A673 (cell line): ENCODE measurements at regions not wholly inside any gene's neighbourhood (a gene's known extent, or its start where the extent isn't known, plus 50 kb on each side); places are given as distances from the start of the nearest gene placed in this dataset.

ENCODE experiments used
- BruUV-seq: library from RNA; stranded (reverse); fragments of 400-500 nt; replicated peaks from 2 replicates; lab custom pipeline; 2021; lab: Mats Ljungman, UMichigan
- CTCF ChIA-PET: fragments of 300-600 bp; sonication (Branson Sonifier 250); formaldehyde crosslinking; loops from one replicate; lab custom pipeline; 2022; ENCODE audit warnings: antibody characterized with exemption; lab: Charles Lee
- POLR2A ChIA-PET: fragments of 300-600 bp; sonication (Branson Sonifier 250); formaldehyde crosslinking; loops from one replicate; lab custom pipeline; 2022; ENCODE audit warnings: antibody characterized with exemption; ENCODE audit not compliant: low non-redundant PET; lab: Charles Lee
- DNase-seq: peaks from one replicate; pipeline ENCODE4 v3.0.0-alpha.2; 2015; ENCODE audit warnings: low spot score
- H3K27ac ChIP-seq: fragments of 200-600 bp; sonication (generic); 2 replicates; pipeline ENCODE4 v1.5.1; 2016; ENCODE audit warnings: mixed run types, low read depth, mild to moderate bottlenecking, mixed read lengths, antibody characterized with exemption, low read length; ENCODE audit not compliant: poor library complexity, severe bottlenecking
- H3K27me3 ChIP-seq: fragments of 200-600 bp; sonication (generic); replicated peaks from 2 replicates; pipeline ENCODE4 v1.6.1; 2017; ENCODE audit warnings: mixed run types, low read depth, mild to moderate bottlenecking, mixed read lengths, antibody characterized with exemption, low read length; ENCODE audit not compliant: insufficient read depth, poor library complexity
- H3K36me3 ChIP-seq: fragments of 200-600 bp; sonication (generic); 2 replicates; pipeline ENCODE4 v1.6.1; 2016; ENCODE audit warnings: mixed run types, mild to moderate bottlenecking, mixed read lengths, antibody characterized with exemption, low read length; ENCODE audit not compliant: insufficient read depth, poor library complexity, severe bottlenecking
- H3K4me1 ChIP-seq: fragments of 200-600 bp; sonication (generic); 2 replicates; pipeline ENCODE4 v1.6.1; 2017; ENCODE audit warnings: mixed run types, mild to moderate bottlenecking, mixed read lengths, antibody characterized with exemption, low read length; ENCODE audit not compliant: insufficient read depth, poor library complexity, severe bottlenecking
- H3K4me3 ChIP-seq: fragments of 200-600 bp; sonication (generic); 2 replicates; pipeline ENCODE4 v1.5.1; 2016; ENCODE audit warnings: low read depth, mixed run types, mild to moderate bottlenecking, mixed read lengths, low read length; ENCODE audit not compliant: poor library complexity, severe bottlenecking
- H3K9me3 ChIP-seq: fragments of 200-600 bp; sonication (generic); 2 replicates; pipeline ENCODE4 v1.6.1; 2016; ENCODE audit warnings: mixed run types, low read depth, mild to moderate bottlenecking, mixed read lengths, antibody characterized with exemption, low read length; ENCODE audit not compliant: poor library complexity, severe bottlenecking
- CTCF ChIP-seq: fragments of 300-800, 200-600 bp; sonication (generic); conservative IDR thresholded peaks from 2 replicates; pipeline ENCODE4 v1.5.1; 2017; ENCODE audit warnings: low read depth, mild to moderate bottlenecking, antibody characterized with exemption, low read length, moderate library complexity, mixed read lengths
- EZH2 ChIP-seq: fragments of 200-600 bp; sonication (generic); IDR thresholded peaks from 2 replicates; pipeline ENCODE4 v1.6.1; 2017; ENCODE audit warnings: borderline replicate concordance, low read depth, mild to moderate bottlenecking, mixed read lengths, antibody characterized with exemption, low read length; ENCODE audit not compliant: poor library complexity, severe bottlenecking
- intact Hi-C: fragments of 100-400 bp; cut with micrococcal nuclease; formaldehyde crosslinking; loops from one replicate; pipeline ENCODE4 v1.10.0; 2022; ENCODE audit not compliant: unreplicated experiment

DNA sequence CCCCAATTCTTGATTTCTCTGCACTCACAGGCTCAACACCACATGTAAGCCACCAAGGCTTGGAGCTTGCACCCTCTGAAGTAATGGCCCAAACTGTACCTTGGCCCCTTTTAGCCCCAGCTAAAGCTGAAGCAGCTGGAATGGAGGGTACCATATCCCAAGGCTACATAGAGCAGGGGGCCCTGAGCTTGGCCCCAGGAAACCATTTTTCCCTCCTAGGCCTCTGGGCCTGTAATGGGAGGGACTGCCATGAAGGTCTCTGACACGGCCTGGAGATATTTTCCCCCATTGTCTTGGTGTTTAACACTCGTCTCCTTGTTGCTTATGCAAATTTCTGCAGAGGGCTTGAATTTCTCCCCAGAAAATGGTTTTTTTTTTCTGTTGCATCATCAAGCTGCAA lies 69.7 kb downstream of the SKA1 start:
- H3K36me3 ChIP-seq: no peaks in the 10 kb centered on the region
- CTCF ChIA-PET: no interaction called here
- no peaks in the 10 kb centered on the region for H3K27me3 ChIP-seq
- H3K4me3 ChIP-seq: no peak overlapping the region
- DNase-seq: no peak
- POLR2A ChIA-PET: no interaction called here
- H3K9me3 ChIP-seq: no peaks in the 10 kb centered on the region
- no peak for TF ChIP-seq EZH2
- no peak for TF ChIP-seq CTCF
- intact Hi-C loops: no loop called here
- no TSS peak for BruUV-seq
- no peaks in the 10 kb centered on the region for H3K4me1 ChIP-seq
- no peak overlapping the region for H3K27ac ChIP-seq

DNA sequence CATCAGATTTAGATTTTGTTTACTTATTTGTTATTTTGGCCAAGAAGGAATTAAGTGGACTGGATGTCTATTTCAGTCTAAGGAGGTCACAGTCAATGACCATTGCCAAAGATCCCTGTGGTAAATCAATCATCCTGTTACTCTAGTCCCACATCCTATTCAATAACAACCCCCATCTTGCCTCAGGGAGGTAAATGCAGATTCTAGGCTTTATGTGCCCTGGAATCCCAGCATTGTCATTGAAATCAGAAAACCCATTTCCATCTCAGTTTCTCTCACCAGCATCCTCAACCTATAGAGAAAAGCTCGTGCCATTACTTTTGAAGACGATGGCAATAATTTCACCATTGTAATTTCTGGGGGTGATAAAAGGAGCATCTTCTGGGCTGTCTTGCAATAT lies 71.8 kb downstream of the SKA1 start:
- Histone ChIP-seq H3K9me3 (no peaks in the 10 kb centered on the region), H3K36me3 (no peaks in the 10 kb centered on the region), H3K27me3 (no peaks in the 10 kb centered on the region), H3K4me1 (no peaks in the 10 kb centered on the region), H3K4me3 (no peak overlapping the region), H3K27ac (no peak overlapping the region)
- ChIA-PET CTCF (no interaction called here), POLR2A (no interaction called here)
- TF ChIP-seq EZH2 (no peak), CTCF (no peak)
- no peak for DNase-seq
- intact Hi-C loops: no loop called here
- BruUV-seq: no TSS peak

GRCh38 chr18:50447102-50447741 lies 72.4 kb downstream of the SKA1 start:
- Histone ChIP-seq H3K4me1 (no peaks in the 10 kb centered on the region), H3K36me3 (no peaks in the 10 kb centered on the region), H3K4me3 (no peak overlapping the region), H3K9me3 (no peaks in the 10 kb centered on the region), H3K27me3 (no peaks in the 10 kb centered on the region), H3K27ac (no peak overlapping the region)
- ChIA-PET POLR2A (no interaction called here), CTCF (no interaction called here)
- intact Hi-C loops: no loop called here
- TF ChIP-seq CTCF (no peak), EZH2 (no peak)
- DNase-seq: no peak
- no TSS peak for BruUV-seq
